ENCODE measurements at regions not wholly inside any gene's neighbourhood (a gene's known extent, or its start where the extent isn't known, plus 50 kb on each side); places are given as distances from the start of the nearest gene placed in this dataset.
"Not testable (repeated sequence)": the region's sequence is repeated elsewhere in the genome, so short reads cannot be mapped to it uniquely, and the experiment has no call there.

DNA sequence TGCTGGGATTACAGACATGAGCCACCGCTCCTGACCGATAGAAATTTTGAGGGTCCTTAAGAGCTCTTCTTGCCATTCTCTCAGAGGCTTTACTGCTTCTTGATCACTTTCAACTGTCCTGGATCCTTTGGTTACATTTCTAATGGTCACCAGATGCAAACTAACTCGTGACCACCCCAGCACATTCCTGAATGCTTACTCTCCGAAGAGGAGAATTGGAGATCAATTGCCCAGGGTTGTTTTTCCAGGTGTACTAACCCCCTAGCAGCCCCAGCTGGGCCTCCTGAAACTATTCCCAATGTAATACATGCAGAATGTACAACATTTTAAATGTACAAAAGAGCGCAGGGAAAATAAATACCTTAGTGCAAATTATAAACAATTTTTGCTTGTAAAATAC is 65.1 kb upstream of the TBL1XR1 start:
- Histone ChIP-seq H3K27ac (ENCODE audit: low read depth in 1 of 2, low read length in 2 of 2) (no peak overlapping the region), H3K9me3 (ENCODE audit: control insufficient read depth in 4 of 4, low read length in 3 of 4) (no peaks in the 10 kb centered on the region), H3K9ac (ENCODE audit: low read depth in 1 of 2, low read length in 2 of 2) (no peak overlapping the region), H3K27me3 (ENCODE audit: control insufficient read depth in 4 of 4, insufficient read depth in 4 of 4, low read length in 3 of 4) (no peaks in the 10 kb centered on the region), H3K36me3 (ENCODE audit: control insufficient read depth in 4 of 4, insufficient read depth in 3 of 4, low read depth in 1 of 4, low read length in 3 of 4) (no peaks in the 10 kb centered on the region), H3K4me1 (ENCODE audit: control insufficient read depth in 4 of 4, insufficient read depth in 4 of 4, low read length in 3 of 4) (no peaks in the 10 kb centered on the region), H3K4me3 (ENCODE audit: low read depth in 1 of 3, low read length in 3 of 3) (no peak overlapping the region)
- 94% methylated on average over 5 of the region's 5 CpGs for WGBS
- DNase-seq (ENCODE audit: low spot score), result no peak
- TF ChIP-seq SP1 (IDR thresholded peaks at IDR 0.05) (no peak), GABPA (IDR thresholded peaks at IDR 0.05 in 1 of 2, conservative IDR thresholded peaks at IDR 0.05 in 1 of 2) (no peak), TAF1 (conservative IDR thresholded peaks at IDR 0.05) (no peak), NR2F2 (IDR thresholded peaks at IDR 0.05) (no peak), JUND (IDR thresholded peaks at IDR 0.05) (no peak), EGR1 (IDR thresholded peaks at IDR 0.05; ENCODE audit: low read depth in 2 of 2) (no peak), FOXA2 (IDR thresholded peaks at IDR 0.05) (no peak), YY1 (IDR thresholded peaks at IDR 0.05) (no peak)
- TF ChIP-seq, protein P1, sequence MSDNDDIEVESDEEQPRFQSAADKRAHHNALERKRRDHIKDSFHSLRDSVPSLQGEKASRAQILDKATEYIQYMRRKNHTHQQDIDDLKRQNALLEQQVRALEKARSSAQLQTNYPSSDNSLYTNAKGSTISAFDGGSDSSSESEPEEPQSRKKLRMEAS (IDR thresholded peaks at IDR 0.05), result no peak
- TF ChIP-seq, protein P2, sequence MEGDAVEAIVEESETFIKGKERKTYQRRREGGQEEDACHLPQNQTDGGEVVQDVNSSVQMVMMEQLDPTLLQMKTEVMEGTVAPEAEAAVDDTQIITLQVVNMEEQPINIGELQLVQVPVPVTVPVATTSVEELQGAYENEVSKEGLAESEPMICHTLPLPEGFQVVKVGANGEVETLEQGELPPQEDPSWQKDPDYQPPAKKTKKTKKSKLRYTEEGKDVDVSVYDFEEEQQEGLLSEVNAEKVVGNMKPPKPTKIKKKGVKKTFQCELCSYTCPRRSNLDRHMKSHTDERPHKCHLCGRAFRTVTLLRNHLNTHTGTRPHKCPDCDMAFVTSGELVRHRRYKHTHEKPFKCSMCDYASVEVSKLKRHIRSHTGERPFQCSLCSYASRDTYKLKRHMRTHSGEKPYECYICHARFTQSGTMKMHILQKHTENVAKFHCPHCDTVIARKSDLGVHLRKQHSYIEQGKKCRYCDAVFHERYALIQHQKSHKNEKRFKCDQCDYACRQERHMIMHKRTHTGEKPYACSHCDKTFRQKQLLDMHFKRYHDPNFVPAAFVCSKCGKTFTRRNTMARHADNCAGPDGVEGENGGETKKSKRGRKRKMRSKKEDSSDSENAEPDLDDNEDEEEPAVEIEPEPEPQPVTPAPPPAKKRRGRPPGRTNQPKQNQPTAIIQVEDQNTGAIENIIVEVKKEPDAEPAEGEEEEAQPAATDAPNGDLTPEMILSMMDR (IDR thresholded peaks at IDR 0.05; ENCODE audit: low read depth, low read length, missing input control), result no peak

DNA sequence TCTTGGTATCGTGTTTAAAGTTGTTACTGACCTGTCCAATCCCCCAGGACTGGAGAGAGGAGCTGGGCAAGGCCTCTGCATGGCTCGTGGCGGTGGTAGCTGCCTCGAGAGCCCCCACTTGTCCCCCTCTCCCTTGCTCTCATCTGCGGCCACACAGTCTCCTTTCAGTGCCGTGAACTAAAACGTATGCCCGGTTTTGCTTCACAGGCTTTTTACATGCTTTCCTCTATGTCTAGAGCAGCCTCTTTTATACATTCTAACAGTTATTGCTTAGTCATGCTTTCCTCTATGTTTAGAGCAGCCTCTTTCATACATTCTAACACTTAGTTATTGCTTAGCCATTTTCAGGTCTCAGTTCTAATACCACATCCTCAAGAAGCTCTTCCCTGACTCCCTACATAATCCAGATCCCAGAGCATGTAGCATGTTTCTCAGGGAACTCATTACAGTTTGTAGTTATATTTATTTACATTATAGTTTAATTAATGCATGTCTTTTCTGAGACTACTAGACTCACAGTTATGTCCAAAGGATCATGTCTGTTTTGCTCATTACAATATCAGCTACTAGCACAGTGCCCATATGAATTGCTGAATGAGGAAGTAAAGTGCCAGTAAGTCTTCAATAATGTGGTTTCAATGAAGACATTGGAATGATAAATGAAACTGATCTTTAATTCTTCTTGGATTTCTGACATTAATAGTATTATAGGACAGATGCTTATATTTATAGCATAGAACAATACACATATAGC is 66.5 kb upstream of the TBL1XR1 start:
- Histone ChIP-seq H3K9ac (ENCODE audit: low read depth in 1 of 2, low read length in 2 of 2) (no peak overlapping the region), H3K36me3 (ENCODE audit: control insufficient read depth in 4 of 4, insufficient read depth in 3 of 4, low read depth in 1 of 4, low read length in 3 of 4) (no peaks in the 10 kb centered on the region), H3K4me1 (ENCODE audit: control insufficient read depth in 4 of 4, insufficient read depth in 4 of 4, low read length in 3 of 4) (no peaks in the 10 kb centered on the region), H3K9me3 (ENCODE audit: control insufficient read depth in 4 of 4, low read length in 3 of 4) (no peaks in the 10 kb centered on the region), H3K27me3 (ENCODE audit: control insufficient read depth in 4 of 4, insufficient read depth in 4 of 4, low read length in 3 of 4) (no peaks in the 10 kb centered on the region), H3K4me3 (ENCODE audit: low read depth in 1 of 3, low read length in 3 of 3) (no peak overlapping the region), H3K27ac (ENCODE audit: low read depth in 1 of 2, low read length in 2 of 2) (no peak overlapping the region)
- TF ChIP-seq HNF4A (conservative IDR thresholded peaks at IDR 0.05) (no peak), RAD21 (IDR thresholded peaks at IDR 0.05) (no peak), GABPA (IDR thresholded peaks at IDR 0.05 in 1 of 2, conservative IDR thresholded peaks at IDR 0.05 in 1 of 2) (no peak)
- TF ChIP-seq, protein P3, sequence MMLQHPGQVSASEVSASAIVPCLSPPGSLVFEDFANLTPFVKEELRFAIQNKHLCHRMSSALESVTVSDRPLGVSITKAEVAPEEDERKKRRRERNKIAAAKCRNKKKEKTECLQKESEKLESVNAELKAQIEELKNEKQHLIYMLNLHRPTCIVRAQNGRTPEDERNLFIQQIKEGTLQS (IDR thresholded peaks at IDR 0.05), result no peak
- TF ChIP-seq, protein P4, sequence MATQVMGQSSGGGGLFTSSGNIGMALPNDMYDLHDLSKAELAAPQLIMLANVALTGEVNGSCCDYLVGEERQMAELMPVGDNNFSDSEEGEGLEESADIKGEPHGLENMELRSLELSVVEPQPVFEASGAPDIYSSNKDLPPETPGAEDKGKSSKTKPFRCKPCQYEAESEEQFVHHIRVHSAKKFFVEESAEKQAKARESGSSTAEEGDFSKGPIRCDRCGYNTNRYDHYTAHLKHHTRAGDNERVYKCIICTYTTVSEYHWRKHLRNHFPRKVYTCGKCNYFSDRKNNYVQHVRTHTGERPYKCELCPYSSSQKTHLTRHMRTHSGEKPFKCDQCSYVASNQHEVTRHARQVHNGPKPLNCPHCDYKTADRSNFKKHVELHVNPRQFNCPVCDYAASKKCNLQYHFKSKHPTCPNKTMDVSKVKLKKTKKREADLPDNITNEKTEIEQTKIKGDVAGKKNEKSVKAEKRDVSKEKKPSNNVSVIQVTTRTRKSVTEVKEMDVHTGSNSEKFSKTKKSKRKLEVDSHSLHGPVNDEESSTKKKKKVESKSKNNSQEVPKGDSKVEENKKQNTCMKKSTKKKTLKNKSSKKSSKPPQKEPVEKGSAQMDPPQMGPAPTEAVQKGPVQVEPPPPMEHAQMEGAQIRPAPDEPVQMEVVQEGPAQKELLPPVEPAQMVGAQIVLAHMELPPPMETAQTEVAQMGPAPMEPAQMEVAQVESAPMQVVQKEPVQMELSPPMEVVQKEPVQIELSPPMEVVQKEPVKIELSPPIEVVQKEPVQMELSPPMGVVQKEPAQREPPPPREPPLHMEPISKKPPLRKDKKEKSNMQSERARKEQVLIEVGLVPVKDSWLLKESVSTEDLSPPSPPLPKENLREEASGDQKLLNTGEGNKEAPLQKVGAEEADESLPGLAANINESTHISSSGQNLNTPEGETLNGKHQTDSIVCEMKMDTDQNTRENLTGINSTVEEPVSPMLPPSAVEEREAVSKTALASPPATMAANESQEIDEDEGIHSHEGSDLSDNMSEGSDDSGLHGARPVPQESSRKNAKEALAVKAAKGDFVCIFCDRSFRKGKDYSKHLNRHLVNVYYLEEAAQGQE (IDR thresholded peaks at IDR 0.05), result no peak
- no peak for DNase-seq (ENCODE audit: low spot score)
- 86% methylated on average over 8 of the region's 8 CpGs for WGBS

DNA sequence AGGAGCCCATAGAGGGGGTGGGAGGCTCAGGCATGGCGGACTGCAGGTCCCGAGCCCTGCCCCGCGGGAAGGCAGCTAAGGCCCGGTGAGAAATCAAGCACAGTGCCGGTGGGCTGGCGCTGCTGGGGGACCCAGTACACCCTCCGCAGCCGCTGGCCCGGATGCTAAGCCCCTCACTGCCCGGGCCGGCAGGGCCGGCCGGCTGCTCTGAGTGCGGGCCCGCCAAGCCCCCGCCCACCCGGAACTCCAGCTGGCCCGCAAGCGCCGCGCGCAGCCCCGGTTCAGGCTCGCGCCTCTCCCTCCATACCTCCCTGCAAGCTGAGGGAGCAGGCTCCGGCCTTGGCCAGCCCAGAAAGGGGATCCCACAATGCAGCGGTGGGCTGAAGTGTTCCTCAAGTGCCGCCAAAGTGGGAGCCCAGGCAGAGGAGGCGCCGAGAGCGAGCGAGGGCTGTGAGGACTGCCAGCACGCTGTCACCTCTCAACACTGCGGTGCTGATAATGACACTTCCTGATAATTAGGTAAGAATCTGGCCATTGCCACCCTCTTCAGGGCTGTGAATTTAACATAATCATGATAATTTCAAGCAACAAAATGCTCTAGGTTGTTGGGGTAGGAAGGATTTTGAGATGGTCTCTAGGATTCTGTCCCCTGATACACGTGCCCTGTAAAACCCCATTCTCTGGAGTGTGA is 74.7 kb upstream of the TBL1XR1 start:
- not testable (repeated sequence) for DNase-seq (ENCODE audit: low spot score); H3K4me3 ChIP-seq (ENCODE audit: low read depth in 1 of 3, low read length in 3 of 3); H3K27ac ChIP-seq (ENCODE audit: low read depth in 1 of 2, low read length in 2 of 2); H3K27me3 ChIP-seq (ENCODE audit: control insufficient read depth in 4 of 4, insufficient read depth in 4 of 4, low read length in 3 of 4); H3K9me3 ChIP-seq (ENCODE audit: control insufficient read depth in 4 of 4, low read length in 3 of 4); H3K4me1 ChIP-seq (ENCODE audit: control insufficient read depth in 4 of 4, insufficient read depth in 4 of 4, low read length in 3 of 4); H3K9ac ChIP-seq (ENCODE audit: low read depth in 1 of 2, low read length in 2 of 2); H3K36me3 ChIP-seq (ENCODE audit: control insufficient read depth in 4 of 4, insufficient read depth in 3 of 4, low read depth in 1 of 4, low read length in 3 of 4)
- WGBS, result 98% methylated on average over 35 of the region's 36 CpGs
